GM21447 (cell line): ENCODE measurements at regions not wholly inside any gene's neighbourhood (a gene's known extent, or its start where the extent isn't known, plus 50 kb on each side); places are given as distances from the start of the nearest gene placed in this dataset.

Source experiments
- ATAC-seq: cut with Tn5 transposase; IDR thresholded peaks from one replicate; pipeline ENCODE4 v1.9.1; 2021; ENCODE audit not compliant: unreplicated experiment

- no peak for ATAC-seq
Measured at GRCh38 chr17:56085576-56086267, 67.6 kb upstream of the ANKFN1 start.

GRCh38 chr17:56087199-56087598 is 66.1 kb upstream of the ANKFN1 start:
- ATAC-seq, result no peak

- ATAC-seq, result no peak
Measured at GRCh38 chr17:56096026-56096810, 57.1 kb upstream of the ANKFN1 start.

GRCh38 chr17:56098746-56099145 is 54.5 kb upstream of the ANKFN1 start:
- ATAC-seq, result no peak

- no peak for ATAC-seq
Measured at GRCh38 chr17:56099649-56100048, 53.6 kb upstream of the ANKFN1 start.
